ENCODE measurements at regions not wholly inside any gene's neighbourhood (a gene's known extent, or its start where the extent isn't known, plus 50 kb on each side); places are given as distances from the start of the nearest gene placed in this dataset.

GRCh38 chr3:43211681-43212080 lies 74.7 kb upstream of the SNRK start:
- TF ChIP-seq CTCF (IDR thresholded peaks at IDR 0.05; ENCODE audit: insufficient read depth, low read length, missing control alignments), result no peak
- ChIA-PET POLR2A (no interaction called here), CTCF (interaction anchor here (0.8 to 1.4 kb wide), 6 partner anchors 12 to 292 kb away, joined by 3 to 5 read pairs (median 3); no protein-coding TSS in a partner anchor)

GRCh38 chr3:43210049-43211027 lies 76.0 kb upstream of the SNRK start:
- no peak for TF ChIP-seq CTCF (IDR thresholded peaks at IDR 0.05; ENCODE audit: insufficient read depth, low read length, missing control alignments)
- ChIA-PET CTCF (interaction anchor here (1.0 to 1.2 kb wide), 2 partner anchors 13 to 19 kb away, joined by 3 read pairs; no protein-coding TSS in a partner anchor), POLR2A (no interaction called here)

More at GRCh38 chr3:43211681-43212080, 74.7 kb upstream of the SNRK start:
- no peak for DNase-seq (ENCODE audit: low read depth, low spot score)
- no peak overlapping the region for H3K4me3 ChIP-seq (ENCODE audit: low read depth, low read length)

GRCh38 chr3:43207628-43208085 lies 78.7 kb upstream of the SNRK start:
- POLR2A ChIA-PET, result no interaction called here
- CTCF ChIA-PET, result no interaction called here
- no peak for TF ChIP-seq CTCF (IDR thresholded peaks at IDR 0.05; ENCODE audit: insufficient read depth, low read length, missing control alignments)

More at GRCh38 chr3:43210049-43211027, 76.0 kb upstream of the SNRK start:
- H3K4me3 ChIP-seq (ENCODE audit: low read depth, low read length), result no peak overlapping the region
- no peak for DNase-seq (ENCODE audit: low read depth, low spot score)

GRCh38 chr3:43206632-43207031 lies 79.7 kb upstream of the SNRK start:
- H3K4me3 ChIP-seq (ENCODE audit: low read depth, low read length), result no peak overlapping the region
- no peak for TF ChIP-seq CTCF (IDR thresholded peaks at IDR 0.05; ENCODE audit: insufficient read depth, low read length, missing control alignments)
- ChIA-PET POLR2A (no interaction called here), CTCF (interaction anchor here (1.0 kb wide), 1 partner anchor 25 kb away, joined by 3 read pairs; no protein-coding TSS in a partner anchor)
- DNase-seq (ENCODE audit: low read depth, low spot score), result no peak

More at GRCh38 chr3:43207628-43208085, 78.7 kb upstream of the SNRK start:
- no peak overlapping the region for H3K4me3 ChIP-seq (ENCODE audit: low read depth, low read length)
- DNase-seq (ENCODE audit: low read depth, low spot score), result no peak

- ChIA-PET POLR2A (no interaction called here), CTCF (interaction anchor here (1.0 kb wide), 1 partner anchor 26 kb away, joined by 3 read pairs; no protein-coding TSS in a partner anchor)
- DNase-seq (ENCODE audit: low read depth, low spot score), result no peak
- no peak for TF ChIP-seq CTCF (IDR thresholded peaks at IDR 0.05; ENCODE audit: insufficient read depth, low read length, missing control alignments)
- H3K4me3 ChIP-seq (ENCODE audit: low read depth, low read length), result no peak overlapping the region
Measured at GRCh38 chr3:43206105-43206504, 80.2 kb upstream of the SNRK start.

GRCh38 chr3:43203022-43203421 lies 83.3 kb upstream of the SNRK start:
- ChIA-PET CTCF (no interaction called here), POLR2A (no interaction called here)
- no peak for DNase-seq (ENCODE audit: low read depth, low spot score)

More at GRCh38 chr3:43203022-43203421, 83.3 kb upstream of the SNRK start:
- no peak for TF ChIP-seq CTCF (IDR thresholded peaks at IDR 0.05; ENCODE audit: insufficient read depth, low read length, missing control alignments)
- H3K4me3 ChIP-seq (ENCODE audit: low read depth, low read length), result no peak overlapping the region

Measured in AG04449 (cell line).